GM18517 (cell line): ENCODE measurements at regions not wholly inside any gene's neighbourhood (a gene's known extent, or its start where the extent isn't known, plus 50 kb on each side); places are given as distances from the start of the nearest gene placed in this dataset.
A peak's percentile ranks its signal among the peaks of the same experiment; 100 is the strongest.
"Not testable (repeated sequence)": the region's sequence is repeated elsewhere in the genome, so short reads cannot be mapped to it uniquely, and the experiment has no call there.

Experiments
- ATAC-seq: cut with Tn5 transposase; IDR thresholded peaks from one replicate; pipeline ENCODE4 v1.9.1; 2021; ENCODE audit warnings: mild to moderate bottlenecking, moderate library complexity; ENCODE audit not compliant: unreplicated experiment

GRCh38 chr18:52228166-52228565, 111.8 kb upstream of the DCC start:
- no peak for ATAC-seq

- no peak for ATAC-seq
Measured at GRCh38 chr18:52236131-52236530, 103.9 kb upstream of the DCC start.

- ATAC-seq = no peak
Measured at GRCh38 chr18:52237551-52237950, 102.4 kb upstream of the DCC start.

- ATAC-seq = no peak
Measured at GRCh38 chr18:52242711-52243110, 97.3 kb upstream of the DCC start.

GRCh38 chr18:52244658-52245057, 95.3 kb upstream of the DCC start:
- ATAC-seq = no peak

GRCh38 chr18:52254367-52254766, 85.6 kb upstream of the DCC start:
- ATAC-seq = no peak

GRCh38 chr18:52257417-52257816, 82.6 kb upstream of the DCC start:
- ATAC-seq = not testable (repeated sequence)

GRCh38 chr18:52275817-52276216, 64.2 kb upstream of the DCC start:
- no peak for ATAC-seq

- no peak for ATAC-seq
Measured at GRCh38 chr18:52277785-52278184, 62.2 kb upstream of the DCC start.

- ATAC-seq = no peak
Measured at GRCh38 chr18:52278191-52278590, 61.8 kb upstream of the DCC start.

- ATAC-seq = no peak
Measured at GRCh38 chr18:52280702-52281101, 59.3 kb upstream of the DCC start.

- ATAC-seq = no peak
Measured at GRCh38 chr18:52283927-52284326, 56.1 kb upstream of the DCC start.

GRCh38 chr18:52286675-52287074, 53.3 kb upstream of the DCC start:
- ATAC-seq = no peak

- no peak for ATAC-seq
Measured at GRCh38 chr18:52287151-52287550, 52.8 kb upstream of the DCC start.

- ATAC-seq = peak; percentile 66
Measured at GRCh38 chr18:52288403-52289004, 51.5 kb upstream of the DCC start.

- no peak for ATAC-seq
Measured at GRCh38 chr18:52289392-52289791, 50.6 kb upstream of the DCC start.
